IMR-90 (cell line): ENCODE measurements at regions not wholly inside any gene's neighbourhood (a gene's known extent, or its start where the extent isn't known, plus 50 kb on each side); places are given as distances from the start of the nearest gene placed in this dataset.

Experiments
- ATAC-seq: fragments of 200-7000 bp; cut with Tn5 transposase; 2 replicates; pipeline ENCODE4 v1.9.1; 2020; ENCODE audit warnings: low read depth, mild to moderate bottlenecking, moderate library complexity
- BruUV-seq: library from RNA; stranded (reverse); fragments of 400-500 nt; replicated peaks from 2 replicates; lab custom pipeline; 2021; lab: Mats Ljungman, UMichigan
- CTCF ChIA-PET: fragments of 300-600 bp; formaldehyde crosslinking; extraction: SDS; loops from one replicate; lab custom pipeline; 2021; ENCODE audit warnings: antibody characterized with exemption; lab: Yijun Ruan, JAX
- POLR2A ChIA-PET: fragments of 300-600 bp; sonication (Branson Sonifier 250); formaldehyde crosslinking; loops from one replicate; lab custom pipeline; 2022; ENCODE audit warnings: antibody characterized with exemption; ENCODE audit not compliant: unreplicated experiment; lab: Charles Lee
- DNase-seq: peaks from one replicate; pipeline ENCODE4 v3.0.0; 2013
- H2AFZ ChIP-seq: replicated peaks from 2 replicates; pipeline ENCODE3; 2013; ENCODE audit warnings: low read length, mild to moderate bottlenecking; ENCODE audit not compliant: poor library complexity
- H2AK5ac ChIP-seq: 2 replicates; pipeline ENCODE4 v1.6.1; 2013; ENCODE audit warnings: low read depth, low read length, inconsistent platforms
- H2AK9ac ChIP-seq: replicated peaks from 2 replicates; pipeline ENCODE3; 2013; ENCODE audit warnings: mild to moderate bottlenecking, low read depth, low read length, moderate library complexity; ENCODE audit not compliant: poor library complexity
- H2BK120ac ChIP-seq: 2 replicates; pipeline ENCODE4 v1.6.1; 2013; ENCODE audit warnings: low read depth, low read length, inconsistent platforms
- H2BK15ac ChIP-seq: 3 replicates; pipeline ENCODE4 v1.6.1; 2013; ENCODE audit warnings: low read depth, low read length, inconsistent platforms
- H2BK20ac ChIP-seq: 2 replicates; pipeline ENCODE4 v1.6.1; 2013; ENCODE audit warnings: low read depth, mild to moderate bottlenecking, inconsistent platforms, low read length, moderate library complexity
- H2BK5ac ChIP-seq: 2 replicates; pipeline ENCODE4 v1.6.1; 2013; ENCODE audit warnings: mild to moderate bottlenecking, low read depth, low read length, inconsistent platforms; ENCODE audit not compliant: poor library complexity, severe bottlenecking
- H3K14ac ChIP-seq: replicated peaks from 2 replicates; pipeline ENCODE4 v1.6.1; 2013; ENCODE audit warnings: low read depth, low read length, inconsistent platforms
- H3K18ac ChIP-seq: 2 replicates; pipeline ENCODE4 v1.6.1; 2013; ENCODE audit warnings: low read depth, low read length, control low read depth
- H3K23ac ChIP-seq: 2 replicates; pipeline ENCODE4 v1.6.1; 2013; ENCODE audit warnings: low read depth, low read length, inconsistent platforms
- H3K27ac ChIP-seq: 2 replicates; pipeline ENCODE4 v1.5.1; 2013; ENCODE audit warnings: mild to moderate bottlenecking, control low read depth, low read length; ENCODE audit not compliant: insufficient read depth
- H3K27me3 ChIP-seq: 2 replicates; pipeline ENCODE4 v1.6.1; 2013; ENCODE audit warnings: low read length; ENCODE audit not compliant: control insufficient read depth, insufficient read depth
- H3K36me3 ChIP-seq: 2 replicates; pipeline ENCODE4 v1.6.1; 2013; ENCODE audit warnings: low read length, mixed read lengths; ENCODE audit not compliant: control insufficient read depth, insufficient read depth
- H3K4ac ChIP-seq: 2 replicates; pipeline ENCODE4 v1.6.1; 2013; ENCODE audit warnings: low read depth, low read length, inconsistent platforms
- H3K4me1 ChIP-seq: 2 replicates; pipeline ENCODE4 v1.6.1; 2013; ENCODE audit warnings: low read length, mixed read lengths; ENCODE audit not compliant: control insufficient read depth, insufficient read depth
- H3K4me2 ChIP-seq: 2 replicates; pipeline ENCODE4 v1.6.1; 2013; ENCODE audit warnings: low read depth, mild to moderate bottlenecking, control low read depth, low read length, moderate library complexity
- H3K4me3 ChIP-seq: 2 replicates; pipeline ENCODE4 v1.5.1; 2013; ENCODE audit warnings: low read depth, mild to moderate bottlenecking, control low read depth, low read length, moderate library complexity; ENCODE audit not compliant: insufficient read depth
- H3K56ac ChIP-seq: 2 replicates; pipeline ENCODE4 v1.6.1; 2013; ENCODE audit warnings: low read length, inconsistent platforms; ENCODE audit not compliant: insufficient read depth; ENCODE audit errors: extremely low read depth
- H3K79me1 ChIP-seq, 2 experiments: 2 replicates each; pipeline ENCODE4 v1.6.1; 2013; ENCODE audit warnings: low read length in 2 of 2, inconsistent platforms in 1 of 2, low read depth in 1 of 2
- H3K9ac ChIP-seq: 2 replicates; pipeline ENCODE4 v1.6.1; 2013; ENCODE audit warnings: low read depth, low read length, control low read depth
- H3K9me1 ChIP-seq: 2 replicates; pipeline ENCODE4 v1.6.1; 2013; ENCODE audit warnings: low read length, inconsistent platforms; ENCODE audit not compliant: insufficient read depth
- H3K9me3 ChIP-seq: 2 replicates; pipeline ENCODE4 v1.6.1; 2013; ENCODE audit warnings: low read length; ENCODE audit not compliant: control insufficient read depth, insufficient read depth
- H4K20me1 ChIP-seq: 2 replicates; pipeline ENCODE4 v1.6.1; 2013; ENCODE audit warnings: low read length, inconsistent platforms; ENCODE audit not compliant: insufficient read depth
- H4K5ac ChIP-seq: 2 replicates; pipeline ENCODE4 v1.6.1; 2013; ENCODE audit warnings: mild to moderate bottlenecking, low read depth, low read length, control low read depth
- H4K8ac ChIP-seq, 2 experiments: 2 replicates each; pipeline ENCODE4 v1.6.1; 2013; ENCODE audit warnings: low read depth in 2 of 2, low read length in 2 of 2, control low read depth in 1 of 2, inconsistent platforms in 1 of 2
- H4K91ac ChIP-seq: 2 replicates; pipeline ENCODE4 v1.6.1; 2013; ENCODE audit warnings: low read depth, low read length, inconsistent platforms; ENCODE audit not compliant: insufficient read depth
- BHLHE40 ChIP-seq: fragments of 150-350 bp; IDR thresholded peaks from 2 replicates; pipeline ENCODE4 v1.6.1; 2016; ENCODE audit warnings: mild to moderate bottlenecking, low read depth, low read length
- CEBPB ChIP-seq: IDR thresholded peaks from 2 replicates; pipeline ENCODE4 v1.6.1; 2012; ENCODE audit warnings: low read depth, low read length, improper control_type of control experiment
- CHD1 ChIP-seq: IDR thresholded peaks from 2 replicates; pipeline ENCODE4 v1.6.1; 2012; ENCODE audit warnings: low read depth, low read length, improper control_type of control experiment
- FOS ChIP-seq: fragments of 150-350 bp; IDR thresholded peaks from 2 replicates; pipeline ENCODE4 v1.6.1; 2016; ENCODE audit warnings: low read depth, low read length
- MAFK ChIP-seq: IDR thresholded peaks from 2 replicates; pipeline ENCODE4 v1.6.1; 2012; ENCODE audit warnings: low read depth, low read length, improper control_type of control experiment
- MAZ ChIP-seq: IDR thresholded peaks from 2 replicates; pipeline ENCODE4 v1.6.1; 2012; ENCODE audit warnings: low read depth, mild to moderate bottlenecking, low read length, improper control_type of control experiment, moderate library complexity, borderline replicate concordance
- MXI1 ChIP-seq: IDR thresholded peaks from 2 replicates; pipeline ENCODE4 v1.6.1; 2012; ENCODE audit warnings: low read depth, mild to moderate bottlenecking, low read length, moderate library complexity, borderline replicate concordance
- NFE2L2 ChIP-seq: fragments of 150-350 bp; IDR thresholded peaks from 2 replicates; pipeline ENCODE4 v1.6.1; 2016; ENCODE audit warnings: low read depth, mild to moderate bottlenecking, low read length
- POLR2A ChIP-seq: IDR thresholded peaks from 2 replicates; pipeline ENCODE4 v1.6.1; 2012; ENCODE audit warnings: mild to moderate bottlenecking, low read depth, low read length
- RAD21 ChIP-seq: IDR thresholded peaks from 2 replicates; pipeline ENCODE4 v1.6.1; 2012; ENCODE audit warnings: low read length, improper control_type of control experiment
- RCOR1 ChIP-seq: IDR thresholded peaks from 2 replicates; pipeline ENCODE4 v1.6.1; 2012; ENCODE audit warnings: mild to moderate bottlenecking, low read length, improper control_type of control experiment; ENCODE audit not compliant: insufficient replicate concordance
- SMC3 ChIP-seq: fragments of 150-350 bp; IDR thresholded peaks from 2 replicates; pipeline ENCODE4 v1.6.1; 2016; ENCODE audit warnings: low read depth, mild to moderate bottlenecking, antibody characterized with exemption, low read length, moderate library complexity
- WGBS, 2 experiments: methylation state at CpG; one replicate each; pipeline versions ENCODE4 v1.1.5 to v1.1.7; 2013; ENCODE audit warnings: missing lambda C conversion rate in 2 of 2; ENCODE audit not compliant: insufficient read length in 1 of 2; ENCODE audit errors: extremely low coverage in 2 of 2; 5-methylcytosine and 5-hydroxymethylcytosine counted together
- dilution Hi-C: fragments of 300-500 bp; cut with HindIII; formaldehyde crosslinking; loops from one replicate; pipeline ENCODE4 v1.14.3; 2018; ENCODE audit warnings: low sequenced_read_pairs; ENCODE audit not compliant: unreplicated experiment
- in situ Hi-C: fragments of 300-500 bp; cut with MboI; formaldehyde crosslinking; loops from 3 replicates; pipeline ENCODE4 v1.14.3; 2019; ENCODE audit warnings: low sequenced_read_pairs, inconsistent platforms, mixed read lengths
- intact Hi-C: fragments of 100-400 bp; cut with micrococcal nuclease; formaldehyde crosslinking; loops from 2 replicates; pipeline ENCODE4 v1.10.0; 2022
- TF ChIP-seq, protein P1 (sequence below): conservative IDR thresholded peaks from 2 replicates; pipeline ENCODE4 v1.5.1; 2012; ENCODE audit warnings: mild to moderate bottlenecking, low read depth, low read length, improper control_type of control experiment
- TF ChIP-seq, protein P2 (sequence below): fragments of 150-350 bp; IDR thresholded peaks from 2 replicates; pipeline ENCODE4 v1.6.1; 2016; ENCODE audit warnings: low read depth, mild to moderate bottlenecking, low read length, moderate library complexity, borderline replicate concordance
- TF ChIP-seq, protein P3 (sequence below): fragments of 150-350 bp; IDR thresholded peaks from 2 replicates; pipeline ENCODE4 v1.6.1; 2017; ENCODE audit warnings: mild to moderate bottlenecking, antibody characterized with exemption, low read length, low read depth

DNA sequence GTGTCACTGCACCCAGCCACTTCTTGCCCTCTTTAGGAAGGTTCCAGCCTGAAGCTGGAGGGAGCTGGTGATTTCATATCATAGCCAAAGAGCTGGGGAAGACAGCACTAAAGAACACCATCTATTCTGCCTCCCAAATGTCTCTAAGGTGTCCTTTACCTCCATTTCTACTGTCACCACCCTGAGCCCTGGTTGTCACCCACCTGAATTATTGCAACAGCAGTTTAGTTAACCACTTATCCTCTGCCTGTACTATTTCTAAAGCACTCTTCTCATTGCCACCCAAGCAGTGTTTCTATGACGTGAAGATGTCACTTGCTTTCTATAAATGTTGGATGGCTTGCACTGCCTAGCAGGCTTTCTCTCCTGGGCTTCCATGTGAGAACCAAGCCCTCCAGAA is 69.4 kb upstream of the EED start:
- Histone ChIP-seq H3K23ac (peak overlapping the region; percentile 76; the same call in 1 of the 2 replicates), H4K91ac (peak overlapping the region; percentile 94), H3K27me3 (no peaks in the 10 kb centered on the region), H2AFZ (no peak overlapping the region), H3K4ac (peak overlapping the region; percentile 90), H2AK9ac (peak overlapping the region; percentile 15), H4K20me1 (peaks cover 6% of the 10 kb centered on the region; the same call in 1 of the 2 replicates), H2AK5ac (peak overlapping the region; percentile 92), H4K5ac (peak overlapping the region; percentile 56; the same call in 1 of the 2 replicates), H3K9me3 (no peaks in the 10 kb centered on the region), H3K4me2 (no peak overlapping the region), H3K14ac (peak overlapping the region; percentile 86), H3K4me1 (peaks cover 22% of the 10 kb centered on the region), H3K27ac (peak overlapping the region; percentile 81), H3K56ac (peak overlapping the region; percentile 53; the same call in 1 of the 2 replicates), H3K79me1 (peaks cover 0 to 21% of the 10 kb centered on the region in 2 experiments; a peak in 2 of 4 replicates), H3K4me3 (no peak overlapping the region), H3K9me1 (peaks cover 33% of the 10 kb centered on the region), H2BK20ac (peak overlapping the region; percentile 92), H2BK5ac (peak overlapping the region; percentile 97), H3K18ac (peak overlapping the region; percentile 81; the same call in 1 of the 2 replicates), H4K8ac (peak overlapping the region; percentile 86 to 89), H3K9ac (no peak overlapping the region), H2BK15ac (peak overlapping the region; percentile 99), H2BK120ac (peak overlapping the region; percentile 94), H3K36me3 (no peaks in the 10 kb centered on the region)
- ATAC-seq (no peak), DNase-seq (no peak)
- POLR2A ChIA-PET = interaction anchor here (0.6 kb wide), 1 partner anchor 18 kb away, joined by 3 read pairs; no protein-coding TSS in a partner anchor
- in situ Hi-C loops (no loop called here), dilution Hi-C loops (no loop called here), intact Hi-C loops (no loop called here)
- CTCF ChIA-PET = interaction anchor here (0.8 kb wide), 1 partner anchor 8 kb away, joined by 3 read pairs; no protein-coding TSS in a partner anchor
- TF ChIP-seq RCOR1 (no peak), NFE2L2 (no peak), FOS (no peak), SMC3 (no peak), CHD1 (no peak), CEBPB (no peak), POLR2A (no peak), MXI1 (no peak), MAZ (no peak), MAFK (no peak), RAD21 (no peak), BHLHE40 (no peak)
- TF ChIP-seq, protein P1, sequence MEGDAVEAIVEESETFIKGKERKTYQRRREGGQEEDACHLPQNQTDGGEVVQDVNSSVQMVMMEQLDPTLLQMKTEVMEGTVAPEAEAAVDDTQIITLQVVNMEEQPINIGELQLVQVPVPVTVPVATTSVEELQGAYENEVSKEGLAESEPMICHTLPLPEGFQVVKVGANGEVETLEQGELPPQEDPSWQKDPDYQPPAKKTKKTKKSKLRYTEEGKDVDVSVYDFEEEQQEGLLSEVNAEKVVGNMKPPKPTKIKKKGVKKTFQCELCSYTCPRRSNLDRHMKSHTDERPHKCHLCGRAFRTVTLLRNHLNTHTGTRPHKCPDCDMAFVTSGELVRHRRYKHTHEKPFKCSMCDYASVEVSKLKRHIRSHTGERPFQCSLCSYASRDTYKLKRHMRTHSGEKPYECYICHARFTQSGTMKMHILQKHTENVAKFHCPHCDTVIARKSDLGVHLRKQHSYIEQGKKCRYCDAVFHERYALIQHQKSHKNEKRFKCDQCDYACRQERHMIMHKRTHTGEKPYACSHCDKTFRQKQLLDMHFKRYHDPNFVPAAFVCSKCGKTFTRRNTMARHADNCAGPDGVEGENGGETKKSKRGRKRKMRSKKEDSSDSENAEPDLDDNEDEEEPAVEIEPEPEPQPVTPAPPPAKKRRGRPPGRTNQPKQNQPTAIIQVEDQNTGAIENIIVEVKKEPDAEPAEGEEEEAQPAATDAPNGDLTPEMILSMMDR = no peak
- TF ChIP-seq, protein P2, sequence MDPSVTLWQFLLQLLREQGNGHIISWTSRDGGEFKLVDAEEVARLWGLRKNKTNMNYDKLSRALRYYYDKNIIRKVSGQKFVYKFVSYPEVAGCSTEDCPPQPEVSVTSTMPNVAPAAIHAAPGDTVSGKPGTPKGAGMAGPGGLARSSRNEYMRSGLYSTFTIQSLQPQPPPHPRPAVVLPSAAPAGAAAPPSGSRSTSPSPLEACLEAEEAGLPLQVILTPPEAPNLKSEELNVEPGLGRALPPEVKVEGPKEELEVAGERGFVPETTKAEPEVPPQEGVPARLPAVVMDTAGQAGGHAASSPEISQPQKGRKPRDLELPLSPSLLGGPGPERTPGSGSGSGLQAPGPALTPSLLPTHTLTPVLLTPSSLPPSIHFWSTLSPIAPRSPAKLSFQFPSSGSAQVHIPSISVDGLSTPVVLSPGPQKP = no peak
- TF ChIP-seq, protein P3, sequence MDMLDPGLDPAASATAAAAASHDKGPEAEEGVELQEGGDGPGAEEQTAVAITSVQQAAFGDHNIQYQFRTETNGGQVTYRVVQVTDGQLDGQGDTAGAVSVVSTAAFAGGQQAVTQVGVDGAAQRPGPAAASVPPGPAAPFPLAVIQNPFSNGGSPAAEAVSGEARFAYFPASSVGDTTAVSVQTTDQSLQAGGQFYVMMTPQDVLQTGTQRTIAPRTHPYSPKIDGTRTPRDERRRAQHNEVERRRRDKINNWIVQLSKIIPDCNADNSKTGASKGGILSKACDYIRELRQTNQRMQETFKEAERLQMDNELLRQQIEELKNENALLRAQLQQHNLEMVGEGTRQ = no peak
- WGBS, 2 experiments = no CpG with 5 or more reads among the region's 1 CpG
- no TSS peak for BruUV-seq
